GM19099 (cell line): ENCODE measurements at regions not wholly inside any gene's neighbourhood (a gene's known extent, or its start where the extent isn't known, plus 50 kb on each side); places are given as distances from the start of the nearest gene placed in this dataset.

ENCODE experiments used
- POLR2A ChIP-seq: IDR thresholded peaks from 3 replicates; pipeline ENCODE4 v1.6.1; 2011; ENCODE audit warnings: low read depth; ENCODE audit not compliant: insufficient read length; ENCODE audit errors: extremely low read depth

DNA sequence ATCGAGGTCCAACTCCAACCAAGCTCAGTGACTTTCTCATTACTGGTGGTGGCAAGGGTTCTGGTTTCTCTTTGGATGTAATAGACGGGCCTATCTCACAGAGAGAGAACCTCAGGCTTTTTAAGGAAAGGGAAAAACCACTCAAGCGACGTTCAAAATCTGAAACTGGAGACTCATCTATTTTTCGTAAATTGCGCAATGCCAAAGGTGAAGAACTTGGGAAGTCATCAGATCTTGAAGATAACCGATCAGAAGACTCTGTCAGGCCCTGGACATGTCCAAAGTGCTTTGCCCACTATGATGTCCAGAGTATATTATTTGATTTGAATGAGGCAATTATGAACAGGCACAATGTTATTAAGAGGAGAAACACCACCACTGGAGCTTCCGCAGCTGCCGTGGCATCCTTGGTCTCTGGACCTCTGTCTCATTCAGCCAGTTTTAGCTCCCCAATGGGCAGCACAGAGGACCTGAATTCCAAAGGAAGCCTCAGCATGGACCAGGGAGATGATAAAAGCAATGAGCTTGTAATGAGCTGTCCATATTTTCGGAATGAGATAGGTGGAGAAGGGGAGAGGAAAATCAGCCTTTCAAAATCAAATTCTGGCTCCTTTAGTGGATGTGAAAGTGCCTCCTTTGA is 343.5 kb upstream of the RGS6 start:
- TF ChIP-seq POLR2A, result no peak

- TF ChIP-seq POLR2A, result no peak
Observed at GRCh38 chr14:71589609-71590008, 342.6 kb upstream of the RGS6 start.

DNA sequence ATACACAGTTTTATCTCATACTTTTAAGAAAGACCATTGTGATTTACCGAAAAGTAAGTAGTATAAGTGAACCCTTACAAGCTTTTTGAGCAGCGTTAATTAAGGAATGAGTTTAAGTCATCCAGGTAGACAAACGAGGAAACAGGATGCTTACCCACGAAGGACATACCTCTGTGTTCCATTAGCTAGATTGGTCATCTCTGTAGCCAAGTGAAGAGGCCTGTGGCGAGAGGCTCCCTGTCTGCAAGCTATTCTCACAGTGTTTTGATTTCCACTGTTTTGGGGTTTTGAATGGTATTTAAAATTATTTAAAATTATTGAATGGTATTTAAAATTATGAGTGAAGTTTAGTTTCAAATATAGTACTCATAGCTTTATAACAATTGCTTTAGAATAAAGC is 342.1 kb upstream of the RGS6 start:
- no peak for TF ChIP-seq POLR2A

DNA sequence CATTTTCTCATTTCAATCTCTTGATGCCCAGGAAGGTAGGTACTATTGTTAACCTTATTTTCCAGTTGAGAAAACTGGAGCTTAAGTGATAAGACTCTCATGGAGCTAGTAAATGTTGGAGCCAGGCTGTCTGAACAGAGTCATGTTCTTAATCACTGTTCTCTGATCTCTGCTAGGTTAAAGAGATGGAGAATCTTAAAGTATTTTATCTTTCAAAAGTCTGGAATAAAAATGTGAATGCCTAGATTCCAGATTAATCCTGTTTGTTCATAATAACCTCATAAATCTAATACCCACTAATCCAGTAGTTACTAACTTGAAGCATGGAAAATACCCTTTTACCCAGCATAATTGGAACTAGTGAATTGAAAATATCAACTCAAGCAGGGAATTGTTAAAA is 341.0 kb upstream of the RGS6 start:
- no peak for TF ChIP-seq POLR2A

DNA sequence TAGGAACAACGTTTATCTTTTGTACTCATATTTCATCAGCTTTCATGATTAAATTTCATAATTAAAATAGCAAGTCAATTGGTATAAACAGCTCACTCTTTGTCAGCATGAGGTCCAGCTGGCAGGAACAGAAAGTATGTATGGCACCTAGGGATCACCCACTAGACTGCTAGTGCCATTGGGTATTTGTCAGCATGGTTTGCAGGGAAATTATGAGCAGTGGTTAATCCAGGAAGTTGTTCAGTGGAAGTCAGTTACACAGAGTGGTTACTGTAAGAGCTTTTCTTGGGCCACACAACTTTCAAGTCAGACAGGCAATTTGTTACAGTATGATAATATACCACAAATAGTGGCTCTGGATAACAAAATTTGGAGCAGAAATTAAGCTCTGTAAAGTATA is 340.3 kb upstream of the RGS6 start:
- no peak for TF ChIP-seq POLR2A

DNA sequence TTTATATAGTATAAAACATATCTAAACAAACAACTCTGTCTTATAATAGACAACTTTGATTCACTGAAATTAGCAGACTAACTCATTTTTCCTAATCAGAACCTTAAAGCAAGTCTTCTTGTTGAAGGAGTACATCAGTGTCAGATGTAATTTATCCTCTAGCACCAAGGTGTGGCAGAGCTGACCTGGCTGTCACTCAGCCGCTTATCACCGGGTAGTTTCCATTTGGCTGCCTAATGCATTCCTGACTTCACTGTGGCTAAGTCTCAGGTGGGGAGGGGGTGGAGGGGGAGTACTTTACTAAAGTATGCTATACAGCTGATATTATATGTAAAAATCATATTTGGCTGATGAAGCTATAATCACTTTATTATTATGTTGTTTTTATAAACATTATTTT is 339.9 kb upstream of the RGS6 start:
- TF ChIP-seq POLR2A, result no peak

- no peak for TF ChIP-seq POLR2A
Observed at GRCh38 chr14:71593966-71594365, 338.3 kb upstream of the RGS6 start.

- TF ChIP-seq POLR2A, result no peak
Observed at GRCh38 chr14:71594821-71595220, 337.4 kb upstream of the RGS6 start.

- TF ChIP-seq POLR2A, result no peak
Observed at GRCh38 chr14:71595441-71595840, 336.8 kb upstream of the RGS6 start.

DNA sequence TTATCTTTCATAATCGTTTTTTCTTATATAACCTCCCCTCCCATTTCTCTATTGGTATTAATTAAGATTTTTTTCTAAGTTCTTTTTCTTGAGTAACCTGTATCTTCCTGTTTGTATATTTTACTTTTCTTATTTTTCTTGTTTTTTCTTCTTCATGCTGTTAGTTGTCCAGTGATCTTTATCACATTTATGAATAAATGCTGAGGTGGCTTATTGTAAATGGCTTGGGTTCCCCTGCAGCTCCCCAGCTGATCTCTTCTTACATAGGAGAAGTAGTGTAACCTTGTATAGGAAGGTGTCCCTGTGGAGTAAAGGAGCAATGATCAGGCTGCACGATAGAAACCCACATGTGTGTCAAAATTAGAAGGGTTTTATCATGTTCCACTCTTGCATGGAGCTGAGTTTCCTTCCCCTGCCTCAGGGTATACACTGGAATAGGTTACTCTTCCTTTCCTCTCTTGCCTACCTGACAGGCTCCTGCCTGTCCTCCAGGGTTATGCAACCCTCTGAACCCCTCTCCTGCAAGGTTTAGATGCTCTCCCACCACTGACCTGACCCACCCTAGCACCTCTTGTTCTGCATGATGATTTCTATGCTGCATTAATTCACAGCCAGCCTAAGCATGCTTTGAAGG is 334.8 kb upstream of the RGS6 start:
- no peak for TF ChIP-seq POLR2A

DNA sequence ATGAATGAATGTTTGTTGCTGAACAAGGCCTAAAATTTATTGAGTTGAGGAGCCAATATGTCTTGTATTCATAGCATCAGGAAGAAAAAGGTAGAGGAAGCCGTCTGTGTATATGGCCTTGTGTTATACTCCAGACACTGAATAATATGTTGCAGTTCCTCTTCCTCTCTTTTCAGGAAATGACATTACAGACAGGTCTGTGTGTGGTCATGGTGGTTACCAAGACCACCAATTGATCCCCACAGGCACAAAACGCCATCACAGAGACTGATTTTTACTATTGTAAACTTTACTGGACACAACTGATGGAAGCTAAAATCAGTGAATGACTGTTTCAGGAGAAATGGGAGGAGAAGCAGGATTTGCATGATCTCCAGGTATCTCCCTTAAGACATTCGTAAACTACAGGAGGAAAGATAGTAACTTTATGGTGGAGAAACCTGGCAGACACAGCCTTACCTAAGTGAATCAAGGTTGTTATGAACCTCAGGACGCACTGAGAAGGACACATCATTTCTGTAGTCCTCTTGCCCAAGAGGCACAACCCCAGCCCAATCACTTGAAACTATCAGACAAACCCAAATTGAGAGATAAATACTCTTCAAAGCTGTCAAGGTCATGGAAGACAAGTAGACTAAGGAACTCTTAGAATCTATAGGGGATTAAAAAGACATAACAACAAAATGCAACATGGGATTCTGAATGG is 334.1 kb upstream of the RGS6 start:
- no peak for TF ChIP-seq POLR2A

DNA sequence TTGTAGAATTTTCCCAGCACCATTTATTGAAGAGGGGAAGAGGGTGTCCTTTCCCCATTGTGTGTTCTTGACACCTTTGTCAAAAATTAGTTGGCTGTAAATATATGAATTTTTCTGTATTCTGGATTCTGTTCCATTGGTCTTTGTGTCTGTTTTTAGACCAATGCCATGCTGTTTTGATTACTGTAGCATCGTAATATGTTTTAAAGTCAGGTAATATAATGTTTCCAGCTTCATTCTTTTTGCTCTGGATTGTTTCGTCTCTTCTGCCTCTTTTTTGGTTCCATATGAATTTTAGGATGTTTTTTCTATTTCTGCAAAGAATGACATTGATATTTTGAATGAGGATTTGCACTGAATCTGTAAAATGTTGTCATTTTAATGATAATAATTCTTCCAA is 331.9 kb upstream of the RGS6 start:
- no peak for TF ChIP-seq POLR2A

DNA sequence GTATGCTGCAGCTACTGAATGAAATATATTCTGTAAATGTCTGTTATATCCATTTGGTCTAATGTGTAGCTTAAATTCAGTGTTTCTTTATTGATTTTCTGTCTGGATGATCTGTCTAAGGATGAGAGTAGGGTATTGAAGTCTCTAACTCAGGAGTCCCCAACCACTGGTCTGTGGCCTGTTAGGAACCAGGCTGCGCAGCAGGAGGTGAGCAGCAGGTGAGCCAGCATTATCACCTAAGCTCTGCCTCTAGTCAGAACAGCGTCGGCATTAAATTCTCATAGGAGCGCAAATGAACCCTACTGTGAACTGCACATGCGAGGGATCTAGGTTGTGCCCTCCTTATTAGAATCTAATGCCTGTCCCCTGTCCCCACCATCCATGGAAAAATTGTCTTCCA is 329.7 kb upstream of the RGS6 start:
- TF ChIP-seq POLR2A, result no peak

DNA sequence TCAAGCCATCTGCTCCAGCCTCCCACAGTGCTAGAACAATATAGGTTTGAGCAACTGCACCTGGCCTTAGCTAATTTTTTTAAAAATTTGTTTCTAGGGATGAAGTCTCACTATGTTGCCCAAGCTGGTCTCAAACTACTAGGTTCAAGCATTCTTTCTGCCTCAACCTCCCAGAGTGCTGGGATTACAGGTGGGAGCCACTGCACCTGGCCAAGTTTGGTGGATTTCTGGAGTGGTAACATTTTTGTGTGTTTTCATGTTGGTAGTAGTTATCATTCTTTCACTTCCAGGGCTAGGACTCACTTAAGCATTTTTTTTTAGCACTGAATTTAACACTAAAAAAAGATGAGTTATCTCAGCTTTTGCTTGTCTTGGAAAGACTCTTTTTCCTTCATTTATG is 328.0 kb upstream of the RGS6 start:
- TF ChIP-seq POLR2A, result no peak

DNA sequence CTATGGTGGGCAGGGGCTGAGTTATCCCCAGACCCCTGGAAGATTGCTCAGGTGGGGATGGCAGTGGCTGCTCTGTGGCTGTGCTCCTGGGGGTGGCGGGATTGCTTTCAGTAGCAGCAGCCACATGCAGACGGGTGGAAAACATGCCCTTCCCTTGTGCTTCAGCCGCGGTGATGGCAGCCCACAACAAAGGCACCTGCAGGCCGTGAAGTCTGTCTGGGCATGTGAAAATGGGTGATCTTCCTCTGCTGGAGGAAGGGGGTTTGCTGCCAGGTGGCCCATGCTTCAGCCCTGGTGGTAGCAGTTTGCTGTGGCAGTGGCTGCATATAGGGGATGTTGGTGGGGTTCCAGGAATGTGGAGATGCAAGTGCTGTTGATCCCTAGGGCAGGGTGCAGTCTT is 326.2 kb upstream of the RGS6 start:
- no peak for TF ChIP-seq POLR2A

GRCh38 chr14:71606575-71606974 is 325.7 kb upstream of the RGS6 start:
- no peak for TF ChIP-seq POLR2A
